Kidney (tissue), 13 donors: ENCODE measurements at regions not wholly inside any gene's neighbourhood (a gene's known extent, or its start where the extent isn't known, plus 50 kb on each side); places are given as distances from the start of the nearest gene placed in this dataset.

Experiments used
- DNase-seq, 5 donors: peaks; one replicate each; pipeline ENCODE4 v3.0.0-alpha.2; 2013 to 2020
- FAIRE-seq: peaks from 2 replicates; lab custom pipeline; 2012; peaks lifted over from hg19 to GRCh38; lab: Jason Lieb, UNC
- H3K27ac ChIP-seq, 2 donors: one replicate each; pipeline ENCODE4 v1.7.0; 2013; ENCODE audit warnings: low read depth in 2 of 2, low read length in 2 of 2, inconsistent platforms in 1 of 2
- H3K27me3 ChIP-seq: one replicate; pipeline ENCODE4 v1.7.1; 2013; ENCODE audit warnings: low read length, inconsistent platforms; ENCODE audit not compliant: control insufficient read depth, insufficient read depth
- H3K36me3 ChIP-seq, 3 donors: one replicate each; pipeline versions ENCODE4 v1.7.0 to v1.7.1; 2013; ENCODE audit warnings: low read length in 3 of 3, control low read depth in 1 of 3, inconsistent platforms in 1 of 3; ENCODE audit not compliant: insufficient read depth in 3 of 3, control insufficient read depth in 2 of 3
- H3K4me1 ChIP-seq, 3 donors: one replicate each; pipeline versions ENCODE4 v1.7.0 to v1.7.1; 2013; ENCODE audit warnings: low read length in 3 of 3, inconsistent platforms in 1 of 3, low read depth in 1 of 3; ENCODE audit not compliant: control insufficient read depth in 2 of 3, insufficient read depth in 2 of 3
- H3K4me3 ChIP-seq, 3 donors: one replicate each; pipeline versions ENCODE4 v1.7.0 to v1.8.1; 2013; ENCODE audit warnings: low read length in 3 of 3, control low read depth in 1 of 3, inconsistent platforms in 1 of 3
- H3K9ac ChIP-seq, 3 donors: one replicate each; pipeline versions ENCODE4 v1.7.0 to v1.7.1; 2013; ENCODE audit warnings: low read length in 3 of 3, control low read depth in 1 of 3, inconsistent platforms in 1 of 3
- H3K9me3 ChIP-seq, 3 donors: one replicate each; pipeline versions ENCODE4 v1.7.0 to v1.7.1; 2013; ENCODE audit warnings: low read length in 3 of 3, control low read depth in 1 of 3, inconsistent platforms in 1 of 3; ENCODE audit not compliant: control insufficient read depth in 2 of 3, insufficient read depth in 1 of 3
- intact Hi-C: fragments of 100-400 bp; cut with DNase I; formaldehyde crosslinking; loops from one replicate; pipeline ENCODE4 v1.11.1; 2022
- TF ChIP-seq, protein P1 (sequence below): IDR thresholded peaks from 3 replicates; pipeline ENCODE4 v1.5.1; 2012; ENCODE audit warnings: mild to moderate bottlenecking, moderate library complexity, borderline replicate concordance; ENCODE audit not compliant: insufficient read depth; ENCODE audit errors: extremely low read depth
- donor health status: control.
- donor health status: control.
- donor health status: control.
- donor health status: control.
- donor health status: control.
- donor health status: DM: yes; HTN: yes; CAD: no.
- donor health status: Normal renal cell carcinoma (clear cell type).

DNA sequence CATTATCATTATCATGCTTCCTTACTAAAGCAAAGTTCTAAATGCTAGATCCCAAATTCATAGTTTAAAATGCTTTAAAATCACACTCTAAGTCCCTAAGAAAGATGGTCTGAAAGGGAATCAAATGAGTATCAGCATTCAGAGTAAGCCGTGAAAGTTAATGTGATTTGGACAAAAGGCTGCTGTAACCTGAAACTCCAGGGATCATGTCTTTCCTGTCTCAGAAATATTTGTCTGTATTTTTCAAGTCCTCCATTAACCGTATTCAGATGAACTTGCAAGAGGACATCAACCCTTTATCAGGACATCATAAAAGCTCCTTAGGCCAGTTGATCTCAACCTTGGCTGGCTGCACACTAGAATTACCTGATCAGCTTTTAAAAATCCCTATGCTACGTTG lies 324.3 kb upstream of the PKDCC start:
- no peak overlapping the region for H3K9ac ChIP-seq
- no peak overlapping the region for H3K27ac ChIP-seq
- DNase-seq (peak in 2 of 5 donors; percentile 39 to 55), FAIRE-seq (no peak)
- TF ChIP-seq, protein P1, sequence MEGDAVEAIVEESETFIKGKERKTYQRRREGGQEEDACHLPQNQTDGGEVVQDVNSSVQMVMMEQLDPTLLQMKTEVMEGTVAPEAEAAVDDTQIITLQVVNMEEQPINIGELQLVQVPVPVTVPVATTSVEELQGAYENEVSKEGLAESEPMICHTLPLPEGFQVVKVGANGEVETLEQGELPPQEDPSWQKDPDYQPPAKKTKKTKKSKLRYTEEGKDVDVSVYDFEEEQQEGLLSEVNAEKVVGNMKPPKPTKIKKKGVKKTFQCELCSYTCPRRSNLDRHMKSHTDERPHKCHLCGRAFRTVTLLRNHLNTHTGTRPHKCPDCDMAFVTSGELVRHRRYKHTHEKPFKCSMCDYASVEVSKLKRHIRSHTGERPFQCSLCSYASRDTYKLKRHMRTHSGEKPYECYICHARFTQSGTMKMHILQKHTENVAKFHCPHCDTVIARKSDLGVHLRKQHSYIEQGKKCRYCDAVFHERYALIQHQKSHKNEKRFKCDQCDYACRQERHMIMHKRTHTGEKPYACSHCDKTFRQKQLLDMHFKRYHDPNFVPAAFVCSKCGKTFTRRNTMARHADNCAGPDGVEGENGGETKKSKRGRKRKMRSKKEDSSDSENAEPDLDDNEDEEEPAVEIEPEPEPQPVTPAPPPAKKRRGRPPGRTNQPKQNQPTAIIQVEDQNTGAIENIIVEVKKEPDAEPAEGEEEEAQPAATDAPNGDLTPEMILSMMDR = no peak
- H3K9me3 ChIP-seq = no peaks in the 10 kb centered on the region
- no peaks in the 10 kb centered on the region for H3K36me3 ChIP-seq
- intact Hi-C loops = no loop called here
- no peak overlapping the region for H3K4me3 ChIP-seq
- peaks cover 5 to 20% (median 6%) of the 10 kb centered on the region in 3 donors for H3K4me1 ChIP-seq
- no peaks in the 10 kb centered on the region for H3K27me3 ChIP-seq

DNA sequence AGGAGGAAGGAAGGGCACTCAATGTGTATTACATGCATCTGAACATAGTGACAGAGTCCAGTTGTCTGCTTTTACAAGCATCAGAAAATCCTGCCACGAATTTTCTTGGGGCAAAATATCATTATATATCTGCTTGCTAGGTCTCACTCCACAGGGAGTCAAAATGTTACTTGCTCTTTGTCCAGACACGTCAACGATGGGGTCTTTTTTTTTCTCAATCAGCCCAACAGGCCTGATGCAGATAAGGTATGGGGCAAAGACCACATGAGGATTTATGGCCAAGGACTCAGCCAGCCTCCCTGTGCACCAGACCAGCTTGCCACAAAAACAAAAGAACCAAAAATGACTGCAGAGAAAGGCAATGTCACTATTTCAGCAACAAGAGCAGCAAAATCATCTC lies 323.4 kb upstream of the PKDCC start:
- intact Hi-C loops = no loop called here
- Histone ChIP-seq H3K9me3 (no peaks in the 10 kb centered on the region), H3K4me3 (no peak overlapping the region), H3K36me3 (no peaks in the 10 kb centered on the region), H3K27ac (no peak overlapping the region), H3K4me1 (peaks cover 5 to 18% (median 6%) of the 10 kb centered on the region in 3 donors), H3K27me3 (no peaks in the 10 kb centered on the region), H3K9ac (no peak overlapping the region)
- FAIRE-seq (no peak), DNase-seq (no peak)
- TF ChIP-seq, protein P1 = no peak

DNA sequence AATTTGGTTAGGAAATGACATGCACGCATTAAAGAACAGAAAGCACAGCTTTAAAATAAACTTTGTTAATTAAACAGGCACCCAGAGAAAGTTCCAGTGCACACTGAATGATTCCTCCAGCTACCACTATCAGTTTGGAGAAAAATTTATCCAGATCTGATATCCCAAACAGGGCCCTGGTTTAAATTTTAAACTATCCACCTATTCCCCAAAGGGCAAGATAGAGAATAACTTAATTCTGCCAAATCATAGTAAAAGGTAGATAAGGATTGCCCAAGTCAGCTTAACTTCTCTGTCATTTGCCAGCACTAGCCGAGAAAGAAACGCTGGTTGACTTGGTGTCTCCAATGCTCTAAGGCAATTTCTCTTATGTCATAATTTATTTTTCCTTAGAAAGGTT lies 321.9 kb upstream of the PKDCC start:
- FAIRE-seq = no peak
- Histone ChIP-seq H3K4me1 (peaks cover 0 to 4% (median 2%) of the 10 kb centered on the region in 3 donors), H3K36me3 (no peaks in the 10 kb centered on the region), H3K9me3 (no peaks in the 10 kb centered on the region), H3K27ac (no peak overlapping the region), H3K9ac (no peak overlapping the region), H3K4me3 (no peak overlapping the region), H3K27me3 (no peaks in the 10 kb centered on the region)
- DNase-seq = no peak
- intact Hi-C loops = no loop called here
- TF ChIP-seq, protein P1 = no peak

DNA sequence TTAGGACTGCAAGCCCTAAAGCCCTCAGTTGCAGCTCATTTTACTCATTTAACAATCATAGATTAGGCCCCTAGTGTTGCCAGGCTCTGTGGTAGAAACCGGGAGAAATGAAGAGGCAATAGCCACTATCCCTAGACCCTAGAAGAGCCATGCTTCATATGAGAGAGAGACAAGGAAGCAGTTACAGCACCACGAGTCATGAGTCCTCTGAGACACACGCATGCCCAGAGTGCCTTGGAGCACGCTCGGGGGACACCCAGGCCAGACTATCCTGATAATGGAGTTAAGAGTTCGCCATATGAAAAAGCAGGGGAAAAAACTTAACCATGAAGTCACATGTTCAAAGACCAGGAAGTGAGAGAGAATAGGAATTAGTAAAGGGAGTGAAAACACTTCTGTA lies 321.5 kb upstream of the PKDCC start:
- intact Hi-C loops = no loop called here
- no peak for DNase-seq
- no peak overlapping the region for H3K9ac ChIP-seq
- FAIRE-seq = no peak
- H3K4me3 ChIP-seq = no peak overlapping the region
- peaks cover 0 to 2% (median 0%) of the 10 kb centered on the region in 3 donors for H3K4me1 ChIP-seq
- no peak overlapping the region for H3K27ac ChIP-seq
- no peaks in the 10 kb centered on the region for H3K27me3 ChIP-seq
- no peaks in the 10 kb centered on the region for H3K36me3 ChIP-seq
- no peaks in the 10 kb centered on the region for H3K9me3 ChIP-seq
- TF ChIP-seq, protein P1 = no peak
